ENCODE measurements at regions not wholly inside any gene's neighbourhood (a gene's known extent, or its start where the extent isn't known, plus 50 kb on each side); places are given as distances from the start of the nearest gene placed in this dataset.

DNA sequence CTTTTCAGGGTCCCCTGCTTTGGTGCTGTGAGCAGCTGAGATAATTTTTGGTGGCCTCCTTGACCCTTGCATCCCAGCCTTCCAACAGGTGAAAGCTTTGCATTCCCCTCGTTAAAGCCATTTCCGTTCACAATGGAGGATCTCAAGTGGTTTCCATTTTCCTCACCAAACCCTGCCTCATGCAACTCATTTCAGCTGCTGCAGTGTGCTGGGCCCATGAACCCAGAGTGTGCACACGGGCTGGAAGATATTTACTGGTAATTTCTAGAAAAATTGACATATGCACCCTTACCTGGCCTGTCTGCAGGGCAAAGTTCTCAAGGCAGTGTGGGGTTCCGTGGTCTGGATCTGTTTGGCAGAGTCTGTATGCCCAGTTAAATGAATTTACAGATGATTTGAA, 246.8 kb upstream of the HS6ST1 start:
- Histone ChIP-seq H3K27me3 (ENCODE audit: insufficient read depth in 3 of 3, low read length in 2 of 3) (peaks cover 0 to 1% (median 0%) of the 10 kb centered on the region in 3 donors), H3K4me3 (no peak overlapping the region), H3K36me3 (ENCODE audit: insufficient read depth in 1 of 2, low read depth in 1 of 2) (no peaks in the 10 kb centered on the region), H3K27ac (no peak overlapping the region), H3K4me1 (no peaks in the 10 kb centered on the region), H3K9me3 (no peaks in the 10 kb centered on the region)
- intact Hi-C loops (cut with DNase I), result no loop called here
- no peak for ATAC-seq
- no peak for DNase-seq
- WGBS, 3 donors, result 91 to 93% (median 93%) methylated on average over 4 of the region's 4 CpGs
- TF ChIP-seq, protein P1, sequence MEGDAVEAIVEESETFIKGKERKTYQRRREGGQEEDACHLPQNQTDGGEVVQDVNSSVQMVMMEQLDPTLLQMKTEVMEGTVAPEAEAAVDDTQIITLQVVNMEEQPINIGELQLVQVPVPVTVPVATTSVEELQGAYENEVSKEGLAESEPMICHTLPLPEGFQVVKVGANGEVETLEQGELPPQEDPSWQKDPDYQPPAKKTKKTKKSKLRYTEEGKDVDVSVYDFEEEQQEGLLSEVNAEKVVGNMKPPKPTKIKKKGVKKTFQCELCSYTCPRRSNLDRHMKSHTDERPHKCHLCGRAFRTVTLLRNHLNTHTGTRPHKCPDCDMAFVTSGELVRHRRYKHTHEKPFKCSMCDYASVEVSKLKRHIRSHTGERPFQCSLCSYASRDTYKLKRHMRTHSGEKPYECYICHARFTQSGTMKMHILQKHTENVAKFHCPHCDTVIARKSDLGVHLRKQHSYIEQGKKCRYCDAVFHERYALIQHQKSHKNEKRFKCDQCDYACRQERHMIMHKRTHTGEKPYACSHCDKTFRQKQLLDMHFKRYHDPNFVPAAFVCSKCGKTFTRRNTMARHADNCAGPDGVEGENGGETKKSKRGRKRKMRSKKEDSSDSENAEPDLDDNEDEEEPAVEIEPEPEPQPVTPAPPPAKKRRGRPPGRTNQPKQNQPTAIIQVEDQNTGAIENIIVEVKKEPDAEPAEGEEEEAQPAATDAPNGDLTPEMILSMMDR (IDR thresholded peaks at IDR 0.05), result no peak

DNA sequence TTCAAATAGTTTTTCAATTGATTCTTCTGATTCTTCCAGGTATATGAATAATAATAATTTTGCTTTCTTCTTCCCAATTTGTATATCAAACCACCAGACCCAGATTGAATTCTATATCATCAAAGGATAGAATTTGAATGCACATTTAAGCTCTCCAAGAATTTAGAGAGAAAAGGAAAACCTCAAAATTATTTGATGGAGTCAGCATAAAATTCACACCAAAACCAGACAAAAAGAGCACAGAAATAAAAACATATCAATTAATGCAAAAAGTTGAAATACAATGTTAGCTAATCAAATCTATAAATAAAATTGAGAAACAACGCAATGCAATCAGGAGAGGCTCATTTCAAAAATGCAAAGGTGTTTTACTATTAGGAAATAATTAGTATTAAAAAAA, 248.0 kb upstream of the HS6ST1 start:
- Histone ChIP-seq H3K27me3 (ENCODE audit: insufficient read depth in 3 of 3, low read length in 2 of 3) (peaks cover 0 to 5% (median 0%) of the 10 kb centered on the region in 3 donors), H3K4me1 (no peaks in the 10 kb centered on the region), H3K9me3 (no peaks in the 10 kb centered on the region), H3K36me3 (ENCODE audit: insufficient read depth in 1 of 2, low read depth in 1 of 2) (no peaks in the 10 kb centered on the region), H3K27ac (no peak overlapping the region), H3K4me3 (no peak overlapping the region)
- DNase-seq, result no peak
- intact Hi-C loops (cut with DNase I), result no loop called here
- TF ChIP-seq, protein P1 (IDR thresholded peaks at IDR 0.05), result no peak
- ATAC-seq, result no peak
- 90 to 95% (median 94%) methylated on average over 1 of the region's 1 CpG for WGBS, 3 donors

DNA sequence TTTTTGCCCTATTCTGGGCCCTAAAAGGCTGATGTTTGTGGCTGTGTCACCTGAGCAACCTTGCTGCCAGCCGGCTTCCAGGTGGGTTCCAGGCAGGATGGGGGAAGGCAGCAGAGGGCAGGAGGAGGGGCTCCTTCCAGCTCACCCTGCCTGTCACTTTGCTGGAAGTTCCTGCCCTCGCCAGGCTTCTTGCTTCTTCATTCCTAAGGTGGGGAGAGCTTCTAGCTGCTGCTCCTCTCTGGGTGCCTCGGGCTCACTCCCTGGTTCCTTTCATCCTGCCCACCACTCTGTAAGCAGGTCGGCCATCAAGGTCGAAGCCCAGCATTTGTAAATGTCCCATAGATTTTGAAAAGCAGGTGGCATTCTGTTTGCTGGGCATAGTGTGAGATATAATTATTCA, 249.4 kb upstream of the HS6ST1 start:
- TF ChIP-seq, protein P1 (IDR thresholded peaks at IDR 0.05), result no peak
- H3K4me1 ChIP-seq, result no peaks in the 10 kb centered on the region
- peaks cover 0 to 5% (median 0%) of the 10 kb centered on the region in 3 donors for H3K27me3 ChIP-seq (ENCODE audit: insufficient read depth in 3 of 3, low read length in 2 of 3)
- 70 to 74% (median 72%) methylated on average over 5 of the region's 5 CpGs for WGBS, 3 donors
- H3K27ac ChIP-seq, result no peak overlapping the region
- no peaks in the 10 kb centered on the region for H3K36me3 ChIP-seq (ENCODE audit: insufficient read depth in 1 of 2, low read depth in 1 of 2)
- no peak overlapping the region for H3K4me3 ChIP-seq
- no peak for DNase-seq
- intact Hi-C loops (cut with DNase I), result no loop called here
- no peak for ATAC-seq
- no peaks in the 10 kb centered on the region for H3K9me3 ChIP-seq

DNA sequence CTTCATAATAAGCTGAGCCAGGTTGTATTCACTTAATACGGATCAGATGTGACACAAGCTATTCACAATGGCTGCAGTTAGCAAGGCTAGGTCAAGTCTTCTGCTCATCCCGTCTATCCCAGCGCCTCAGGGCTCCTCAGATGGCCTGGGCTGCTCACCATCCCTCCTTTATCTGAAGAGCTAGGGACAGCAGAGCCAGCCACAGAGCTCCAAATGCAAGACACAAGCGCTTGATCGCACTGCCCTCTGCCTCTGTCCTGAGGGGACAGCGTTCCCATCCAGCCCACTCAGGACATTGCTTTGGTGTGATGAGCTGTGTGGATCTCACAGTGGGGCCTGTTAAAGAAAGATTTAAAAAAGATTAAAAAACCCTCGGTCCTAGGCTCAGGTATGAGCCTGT, 254.4 kb upstream of the HS6ST1 start:
- Histone ChIP-seq H3K4me3 (no peak overlapping the region), H3K4me1 (no peaks in the 10 kb centered on the region), H3K36me3 (ENCODE audit: insufficient read depth in 1 of 2, low read depth in 1 of 2) (no peaks in the 10 kb centered on the region), H3K27me3 (ENCODE audit: insufficient read depth in 3 of 3, low read length in 2 of 3) (peaks cover 0 to 5% (median 0%) of the 10 kb centered on the region in 3 donors), H3K27ac (no peak overlapping the region), H3K9me3 (no peaks in the 10 kb centered on the region)
- DNase-seq, result no peak
- intact Hi-C loops (cut with DNase I), result no loop called here
- ATAC-seq, result no peak
- TF ChIP-seq, protein P1 (IDR thresholded peaks at IDR 0.05), result no peak
- WGBS, 3 donors, result 80 to 83% (median 82%) methylated on average over 7 of the region's 7 CpGs

DNA sequence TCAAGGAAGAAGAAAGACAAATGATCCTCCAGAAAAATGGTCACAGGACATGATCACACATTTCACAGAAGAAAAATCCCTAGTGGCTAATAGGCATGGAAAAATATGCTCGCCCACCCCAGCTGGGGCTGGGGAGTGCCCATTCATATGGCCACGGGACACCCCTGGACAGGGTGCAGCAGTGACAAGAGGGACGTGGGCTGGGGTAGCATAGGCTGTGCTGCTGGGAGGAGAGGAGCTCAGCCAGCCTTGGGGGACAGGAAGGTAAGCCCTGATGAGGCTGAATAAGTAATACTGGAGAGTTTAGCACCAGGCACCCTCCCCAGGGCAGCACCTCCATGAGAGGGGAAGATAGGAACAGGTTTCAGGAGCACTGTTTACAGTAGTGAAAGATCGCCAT, 254.9 kb upstream of the HS6ST1 start:
- H3K4me3 ChIP-seq, result no peak overlapping the region
- peaks cover 0 to 5% (median 0%) of the 10 kb centered on the region in 3 donors for H3K27me3 ChIP-seq (ENCODE audit: insufficient read depth in 3 of 3, low read length in 2 of 3)
- intact Hi-C loops (cut with DNase I), result no loop called here
- no peak for DNase-seq
- ATAC-seq, result no peak
- WGBS, 3 donors, result 71 to 81% (median 77%) methylated on average over 4 of the region's 4 CpGs
- TF ChIP-seq, protein P1 (IDR thresholded peaks at IDR 0.05), result no peak
- no peaks in the 10 kb centered on the region for H3K36me3 ChIP-seq (ENCODE audit: insufficient read depth in 1 of 2, low read depth in 1 of 2)
- H3K4me1 ChIP-seq, result no peaks in the 10 kb centered on the region
- H3K27ac ChIP-seq, result no peak overlapping the region
- H3K9me3 ChIP-seq, result no peaks in the 10 kb centered on the region

All from psoas muscle (tissue), 7 donors.